Nephron (organoid): ENCODE measurements at regions not wholly inside any gene's neighbourhood (a gene's known extent, or its start where the extent isn't known, plus 50 kb on each side); places are given as distances from the start of the nearest gene placed in this dataset.

Source experiments
- H3K27ac Mint-ChIP-seq, 3 experiments: 2 replicates each; pipeline ENCODE4 v1.8.0; 2020; ENCODE audit warnings: mixed read lengths in 3 of 3, mild to moderate bottlenecking in 2 of 3, moderate library complexity in 1 of 3
- H3K27me3 Mint-ChIP-seq: 2 replicates; pipeline ENCODE4 v1.8.0; 2021; ENCODE audit warnings: low read depth, mild to moderate bottlenecking, moderate library complexity, mixed read lengths
- H3K36me3 Mint-ChIP-seq: 2 replicates; pipeline ENCODE4 v1.8.0; 2020; ENCODE audit warnings: low read depth, mixed read lengths
- H3K4me1 Mint-ChIP-seq: 2 replicates; pipeline ENCODE4 v1.8.0; 2020; ENCODE audit warnings: mixed read lengths
- H3K4me3 Mint-ChIP-seq, 3 experiments: 2 replicates each; pipeline ENCODE4 v1.8.0; 2020; ENCODE audit warnings: mild to moderate bottlenecking in 3 of 3, mixed read lengths in 3 of 3, moderate library complexity in 2 of 3
- H3K9me3 Mint-ChIP-seq: 2 replicates; pipeline ENCODE4 v1.8.0; 2020; ENCODE audit warnings: mixed read lengths
- CTCF ChIP-seq, 3 experiments: fragments of 200-600 bp; sonication (generic); IDR thresholded peaks; one replicate each; pipeline ENCODE4 v1.5.0; 2021; ENCODE audit warnings: antibody characterized with exemption in 3 of 3; ENCODE audit not compliant: unreplicated experiment in 3 of 3

GRCh38 chr10:57031346-57031745 is 670.3 kb upstream of the ZWINT start:
- Mint-ChIP-seq H3K9me3 (peaks cover 17% of the 10 kb centered on the region), H3K4me3 (no peak overlapping the region), H3K27me3 (no peaks in the 10 kb centered on the region), H3K27ac (no peak overlapping the region), H3K36me3 (peaks cover 3% of the 10 kb centered on the region), H3K4me1 (no peaks in the 10 kb centered on the region)
- TF ChIP-seq CTCF (IDR thresholded peaks at IDR 0.05; ENCODE audit: unreplicated experiment in 3 of 3): no peak

GRCh38 chr10:57026307-57026706 is 665.2 kb upstream of the ZWINT start:
- H3K36me3 Mint-ChIP-seq: peaks cover 2% of the 10 kb centered on the region
- H3K27ac Mint-ChIP-seq: no peak overlapping the region
- H3K4me1 Mint-ChIP-seq: no peaks in the 10 kb centered on the region
- peaks cover 13% of the 10 kb centered on the region for H3K9me3 Mint-ChIP-seq
- H3K27me3 Mint-ChIP-seq: no peaks in the 10 kb centered on the region
- TF ChIP-seq CTCF (IDR thresholded peaks at IDR 0.05; ENCODE audit: unreplicated experiment in 3 of 3): no peak
- H3K4me3 Mint-ChIP-seq: no peak overlapping the region

- H3K4me1 Mint-ChIP-seq: no peaks in the 10 kb centered on the region
- no peak overlapping the region for H3K4me3 Mint-ChIP-seq
- H3K36me3 Mint-ChIP-seq: no peaks in the 10 kb centered on the region
- no peaks in the 10 kb centered on the region for H3K27me3 Mint-ChIP-seq
- TF ChIP-seq CTCF (IDR thresholded peaks at IDR 0.05; ENCODE audit: unreplicated experiment in 3 of 3): no peak
- no peaks in the 10 kb centered on the region for H3K9me3 Mint-ChIP-seq
- H3K27ac Mint-ChIP-seq: no peak overlapping the region
Observed at GRCh38 chr10:57023626-57024025, 662.6 kb upstream of the ZWINT start.

GRCh38 chr10:57018452-57018851 is 657.4 kb upstream of the ZWINT start:
- H3K9me3 Mint-ChIP-seq: no peaks in the 10 kb centered on the region
- no peaks in the 10 kb centered on the region for H3K4me1 Mint-ChIP-seq
- TF ChIP-seq CTCF (IDR thresholded peaks at IDR 0.05; ENCODE audit: unreplicated experiment in 3 of 3): no peak
- no peak overlapping the region for H3K27ac Mint-ChIP-seq
- H3K27me3 Mint-ChIP-seq: no peaks in the 10 kb centered on the region
- H3K4me3 Mint-ChIP-seq: no peak overlapping the region
- H3K36me3 Mint-ChIP-seq: no peaks in the 10 kb centered on the region

GRCh38 chr10:57017356-57018037 is 656.4 kb upstream of the ZWINT start:
- Mint-ChIP-seq H3K36me3 (no peaks in the 10 kb centered on the region), H3K4me1 (no peaks in the 10 kb centered on the region), H3K27ac (no peak overlapping the region), H3K9me3 (no peaks in the 10 kb centered on the region), H3K4me3 (no peak overlapping the region), H3K27me3 (no peaks in the 10 kb centered on the region)
- no peak for TF ChIP-seq CTCF (IDR thresholded peaks at IDR 0.05; ENCODE audit: unreplicated experiment in 3 of 3)

GRCh38 chr10:57015595-57016318 is 654.7 kb upstream of the ZWINT start:
- Mint-ChIP-seq H3K9me3 (no peaks in the 10 kb centered on the region), H3K27me3 (no peaks in the 10 kb centered on the region), H3K36me3 (no peaks in the 10 kb centered on the region), H3K27ac (no peak overlapping the region), H3K4me3 (no peak overlapping the region), H3K4me1 (no peaks in the 10 kb centered on the region)
- TF ChIP-seq CTCF (IDR thresholded peaks at IDR 0.05; ENCODE audit: unreplicated experiment in 3 of 3): no peak
